HuH-7.5 (cell line): ENCODE measurements at regions not wholly inside any gene's neighbourhood (a gene's known extent, or its start where the extent isn't known, plus 50 kb on each side); places are given as distances from the start of the nearest gene placed in this dataset.
A peak's percentile ranks its signal among the peaks of the same experiment; 100 is the strongest.
"Not testable (repeated sequence)": the region's sequence is repeated elsewhere in the genome, so short reads cannot be mapped to it uniquely, and the experiment has no call there.

Source experiments
- DNase-seq: peaks from one replicate; pipeline ENCODE4 v3.0.0; 2011; ENCODE audit warnings: low spot score

DNA sequence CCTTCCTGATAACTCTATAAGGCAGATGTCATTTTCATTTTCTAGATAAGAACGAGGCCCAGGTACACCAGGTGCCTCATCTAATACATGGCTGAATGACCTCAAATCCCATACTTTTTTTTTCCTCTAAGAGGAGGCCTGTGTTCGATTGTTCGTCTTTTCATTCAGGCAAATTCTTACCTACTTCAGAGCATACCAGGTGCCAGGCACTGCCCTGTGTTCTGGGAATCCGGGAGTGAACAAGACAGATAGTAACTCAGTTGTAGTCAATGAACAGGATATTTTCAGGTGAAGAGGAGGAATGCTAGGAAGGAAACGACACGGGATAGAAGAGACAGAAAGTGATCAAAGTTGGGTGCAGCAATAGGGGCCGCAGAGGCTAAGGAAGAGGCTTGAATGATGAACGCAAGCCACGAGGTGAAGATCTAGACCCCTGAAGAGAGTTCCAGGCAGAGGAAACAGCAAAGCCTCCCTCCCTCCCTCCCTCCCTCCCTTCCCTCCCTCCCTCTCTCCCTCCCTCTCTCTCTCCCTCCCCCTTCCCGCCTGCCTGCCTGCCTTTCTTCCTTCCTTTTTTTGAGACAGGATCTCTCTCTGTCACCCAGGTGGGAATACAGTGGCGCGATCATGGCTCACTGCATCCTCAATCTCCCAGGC, 150.1 kb upstream of the ZNF217 start:
- DNase-seq: no peak

DNA sequence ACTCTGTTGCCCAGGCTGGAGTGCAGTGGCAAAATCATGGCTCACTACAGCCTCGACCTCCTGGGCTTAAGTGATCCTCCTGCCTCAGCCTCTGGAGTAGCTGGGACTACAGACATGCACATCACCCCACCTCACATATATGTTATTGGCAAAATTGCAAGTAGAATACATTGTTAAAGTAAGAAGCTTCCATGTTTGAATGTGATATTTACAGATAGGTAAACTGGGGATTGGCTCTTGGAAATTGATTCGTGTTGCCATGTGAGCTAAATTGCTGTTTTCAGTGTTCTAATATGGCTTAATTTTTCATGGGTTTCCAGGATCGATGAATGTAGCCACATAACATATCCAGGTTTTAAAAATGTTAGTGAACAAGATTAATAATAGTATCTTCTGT, 149.0 kb upstream of the ZNF217 start:
- DNase-seq: no peak

DNA sequence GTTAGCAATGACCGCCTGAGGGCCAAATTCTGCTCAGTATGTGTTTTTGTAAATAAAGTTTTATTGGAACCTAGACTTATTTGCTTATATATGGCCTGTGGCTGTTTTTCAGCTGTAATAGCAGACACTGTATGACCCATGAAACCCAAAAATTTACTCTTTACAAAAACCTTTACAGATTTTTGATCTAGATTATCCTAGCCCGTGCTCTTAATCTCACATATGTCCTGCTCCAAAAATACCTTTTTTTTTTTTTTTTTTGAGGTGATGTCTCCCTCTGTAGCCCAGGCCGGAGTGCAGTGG, 148.0 kb upstream of the ZNF217 start:
- no peak for DNase-seq

DNA sequence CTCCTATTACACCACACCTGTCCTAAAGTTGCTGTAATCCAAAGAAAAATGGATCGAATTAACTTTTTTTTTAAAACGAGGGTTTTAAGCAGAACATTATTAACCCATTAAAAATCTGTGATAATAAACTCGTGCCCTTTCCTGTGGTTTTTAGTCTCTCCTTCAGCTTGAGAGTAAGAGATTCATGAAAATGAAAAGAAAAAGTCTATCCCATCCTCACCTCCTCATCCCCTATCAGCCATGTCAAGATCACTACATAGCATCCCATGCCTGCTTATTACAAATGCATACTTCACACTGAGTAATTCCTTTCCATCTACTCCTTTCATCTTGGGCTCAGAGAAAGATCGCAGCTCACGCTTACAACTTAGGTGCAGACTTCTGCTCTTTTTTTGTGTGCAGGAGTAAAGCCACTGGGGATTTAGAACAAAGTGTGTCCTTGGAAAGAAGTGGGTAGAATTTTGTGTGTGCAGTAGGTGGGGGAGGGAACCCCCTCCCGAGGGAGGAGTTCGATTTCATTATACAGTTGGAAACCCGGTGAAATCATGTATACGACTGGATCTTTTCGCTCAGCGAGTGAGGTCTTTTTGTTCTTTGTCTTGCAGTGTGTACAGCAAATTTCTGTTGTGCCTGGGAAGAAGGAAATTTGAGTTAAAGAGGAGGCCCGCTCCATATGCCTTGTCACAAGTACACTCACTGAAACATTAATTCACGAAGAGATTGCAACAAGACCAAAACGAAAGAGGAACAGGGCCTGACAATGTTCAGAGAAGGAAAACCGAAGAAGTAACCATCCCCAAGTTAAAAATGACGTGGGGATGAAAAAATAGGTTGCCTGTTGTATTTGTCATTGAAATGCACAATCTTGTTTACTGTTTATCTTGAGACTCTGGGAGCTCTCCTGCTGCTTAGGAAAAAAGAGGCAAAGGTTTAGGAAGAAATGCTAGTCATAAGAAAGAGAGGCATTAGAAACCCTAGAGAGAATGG, 146.5 kb upstream of the ZNF217 start:
- no peak for DNase-seq

DNA sequence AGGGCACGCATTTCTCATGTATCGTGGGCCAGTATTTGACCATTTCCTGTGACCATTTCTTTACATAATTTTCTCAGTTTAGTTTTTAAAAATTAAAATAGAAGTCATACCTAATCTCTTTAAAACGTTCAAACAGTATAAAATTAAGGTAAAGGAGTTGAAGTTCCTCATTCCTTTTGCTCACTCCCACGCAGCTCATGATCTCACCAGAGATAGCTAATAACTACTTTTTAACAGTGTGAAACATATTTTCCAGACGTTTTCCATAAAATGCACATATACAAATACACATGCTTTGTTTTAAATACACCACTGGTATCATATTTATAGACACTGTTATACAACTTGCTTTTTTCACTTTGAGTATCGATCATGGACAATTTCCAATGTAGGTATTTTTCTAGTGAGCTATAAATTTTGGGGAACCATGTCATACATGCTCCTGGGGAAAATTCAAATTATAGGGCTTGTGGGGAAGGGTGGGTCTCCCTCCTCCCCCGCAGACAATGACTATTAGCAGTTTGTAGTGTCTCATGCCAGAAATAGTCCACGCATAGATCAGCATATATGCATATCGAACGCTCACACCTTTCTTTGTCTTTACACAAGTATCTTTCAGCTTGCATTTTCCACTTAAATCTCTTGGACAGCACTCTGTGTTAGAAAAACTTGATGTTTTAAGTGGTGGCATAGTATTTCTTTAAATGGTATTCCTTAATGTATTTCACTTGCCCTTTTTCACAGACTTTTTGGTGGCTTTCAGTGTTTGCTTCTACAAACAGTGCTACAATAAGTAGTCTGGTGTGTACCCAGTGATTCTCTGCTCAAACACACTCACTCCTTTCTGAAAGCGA, 145.5 kb upstream of the ZNF217 start:
- DNase-seq: no peak

DNA sequence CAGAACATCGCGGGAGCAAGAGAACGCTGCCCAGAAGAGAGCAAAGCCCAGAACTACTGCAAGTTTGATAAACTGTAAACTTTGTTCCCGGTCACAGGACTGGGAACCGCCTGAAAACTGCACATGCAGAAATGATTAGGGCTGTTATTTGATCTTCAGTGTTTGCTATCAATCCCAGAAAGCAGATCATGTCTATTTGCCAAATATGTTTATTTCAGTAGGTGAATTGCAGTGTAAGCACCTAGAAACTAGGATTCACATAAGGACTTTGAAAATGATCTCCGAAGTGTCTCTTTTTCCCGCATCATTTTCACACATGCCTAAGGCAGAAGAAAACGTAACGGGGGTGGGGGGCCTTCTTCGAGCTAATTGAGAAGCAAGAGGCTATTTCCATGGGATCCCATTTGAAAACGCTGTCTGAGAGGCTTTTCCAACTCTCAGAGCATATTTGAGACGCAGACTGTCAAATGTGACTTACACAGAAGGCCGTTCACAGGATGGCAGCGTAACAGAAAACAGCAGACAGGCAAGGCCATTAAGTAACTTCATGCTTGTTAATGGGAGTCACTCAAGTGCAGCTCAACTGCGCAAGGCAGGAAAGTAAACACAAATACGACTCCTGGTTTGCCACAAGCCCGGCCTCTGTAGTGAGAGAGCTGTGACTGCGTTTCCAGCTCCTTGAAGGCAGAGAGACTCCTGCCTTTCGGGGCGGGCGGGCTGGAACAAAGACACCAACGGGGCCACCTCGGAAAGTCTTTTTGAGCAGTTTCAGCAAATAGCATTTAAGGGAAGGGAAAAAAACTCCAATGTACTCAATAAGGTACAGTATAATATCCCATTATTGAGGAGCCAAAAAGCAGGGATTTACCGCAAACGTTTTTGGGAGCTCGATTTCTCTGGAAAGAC, 144.7 kb upstream of the ZNF217 start:
- no peak for DNase-seq

DNA sequence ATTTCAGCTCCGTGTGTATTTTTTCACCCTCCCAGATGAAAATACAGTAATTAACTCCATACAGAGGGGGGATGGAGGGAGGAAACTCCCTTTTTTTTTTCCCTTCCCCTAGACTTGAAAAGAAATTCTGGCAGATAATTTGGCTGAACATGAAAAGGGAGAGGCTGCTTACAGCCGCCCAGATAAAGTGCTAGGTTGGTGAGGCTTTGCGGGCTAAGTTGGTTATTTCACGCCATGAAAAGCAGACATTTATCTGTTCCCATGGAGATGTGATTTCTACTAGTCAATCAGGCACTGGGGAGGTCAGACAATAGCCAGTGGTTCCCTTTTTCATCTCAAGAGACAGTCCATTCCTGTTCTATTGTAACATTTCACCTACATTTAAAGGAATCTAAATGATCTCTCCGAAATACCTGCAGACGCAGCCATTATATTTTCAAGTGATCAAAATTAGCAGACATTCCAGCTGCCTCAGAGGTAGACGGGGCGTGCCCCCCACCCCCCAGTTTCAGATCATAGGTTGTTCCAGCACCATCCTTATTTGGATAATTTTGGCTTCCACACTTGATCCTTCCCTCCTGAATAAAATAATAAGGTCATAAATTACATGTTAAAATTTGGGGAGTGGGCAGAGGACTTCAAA, 143.9 kb upstream of the ZNF217 start:
- no peak for DNase-seq

DNA sequence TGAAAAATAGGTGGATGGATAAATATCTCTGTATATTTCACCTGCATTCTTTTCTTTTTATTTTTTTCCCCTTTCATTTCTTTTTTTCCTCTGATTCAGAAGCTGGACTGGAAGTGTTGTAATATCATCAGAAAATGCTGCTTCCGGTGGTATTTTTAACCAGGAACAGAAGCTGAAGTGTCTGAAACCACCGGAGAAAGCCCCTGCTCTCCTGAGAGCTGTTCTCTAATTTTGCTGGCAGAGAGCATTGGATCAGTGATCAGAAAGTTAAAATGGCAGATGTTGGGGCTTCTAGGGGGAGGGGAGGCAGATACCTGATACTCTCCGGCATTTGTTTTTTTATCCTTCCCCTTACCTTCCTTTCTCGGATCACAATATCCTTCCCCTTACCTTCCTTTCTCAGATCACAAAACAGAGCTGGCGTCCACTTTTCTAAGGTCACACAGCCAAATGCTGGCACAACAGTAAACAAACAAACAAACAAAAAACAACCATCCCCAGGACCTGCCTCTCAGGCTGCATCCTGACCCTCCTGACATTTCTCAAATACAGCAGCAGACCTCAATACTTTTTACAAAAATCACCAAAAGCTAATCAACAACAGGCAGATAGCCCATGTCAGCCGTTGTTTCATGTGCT, 143.2 kb upstream of the ZNF217 start:
- no peak for DNase-seq

DNA sequence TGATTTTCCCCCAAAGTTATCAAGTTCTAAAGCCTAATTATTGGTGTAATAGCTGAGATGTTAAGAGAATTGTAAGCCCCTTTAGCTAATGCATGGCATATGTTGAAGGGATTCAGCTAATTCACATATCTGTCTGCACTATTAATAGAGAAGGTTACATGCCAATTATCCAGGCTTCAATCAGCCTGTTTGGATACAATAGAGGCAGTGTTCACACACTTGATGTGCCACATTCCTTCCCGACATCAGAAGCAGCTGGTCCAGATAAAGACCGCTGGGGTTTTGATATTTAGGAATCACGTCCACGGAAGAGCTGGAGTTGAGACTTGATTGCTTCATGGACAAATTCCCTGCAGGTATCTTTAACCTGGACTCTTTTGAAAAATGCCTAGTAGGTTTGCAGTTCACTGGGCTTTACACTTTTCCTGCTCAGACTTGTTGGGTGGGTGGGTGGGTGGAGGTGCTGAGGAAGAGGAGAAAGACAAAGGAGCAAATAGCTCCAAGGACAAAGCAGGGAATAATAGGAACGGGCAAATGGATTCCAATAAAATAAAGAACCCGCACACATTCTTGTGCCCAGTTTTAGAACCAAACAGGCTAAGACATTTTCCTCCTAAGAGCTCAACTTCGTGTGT, 142.6 kb upstream of the ZNF217 start:
- no peak for DNase-seq

DNA sequence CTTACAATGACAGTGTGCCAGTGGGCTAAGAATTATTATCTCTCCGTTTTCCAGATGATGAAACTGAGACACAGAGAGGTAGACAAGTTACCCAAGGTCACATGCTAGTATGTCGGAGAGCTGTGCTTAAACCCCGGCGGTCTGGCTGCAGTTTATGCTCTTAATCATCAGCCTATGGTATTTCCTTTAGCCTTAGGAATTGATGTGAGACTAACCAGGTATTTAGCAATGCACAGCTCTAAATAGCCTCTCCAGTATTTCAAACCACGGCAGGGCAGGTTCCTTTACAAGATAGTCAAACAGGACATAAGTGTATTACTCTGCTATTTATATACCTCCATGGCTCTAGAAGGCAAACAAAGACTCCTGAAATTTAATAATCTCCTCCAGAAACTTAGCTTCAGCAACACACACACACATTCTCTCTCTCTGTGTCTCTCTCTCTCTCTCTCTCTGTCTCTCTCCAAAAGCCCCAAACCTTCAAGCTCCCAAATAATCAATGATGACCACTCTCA, 142.0 kb upstream of the ZNF217 start:
- DNase-seq: no peak

DNA sequence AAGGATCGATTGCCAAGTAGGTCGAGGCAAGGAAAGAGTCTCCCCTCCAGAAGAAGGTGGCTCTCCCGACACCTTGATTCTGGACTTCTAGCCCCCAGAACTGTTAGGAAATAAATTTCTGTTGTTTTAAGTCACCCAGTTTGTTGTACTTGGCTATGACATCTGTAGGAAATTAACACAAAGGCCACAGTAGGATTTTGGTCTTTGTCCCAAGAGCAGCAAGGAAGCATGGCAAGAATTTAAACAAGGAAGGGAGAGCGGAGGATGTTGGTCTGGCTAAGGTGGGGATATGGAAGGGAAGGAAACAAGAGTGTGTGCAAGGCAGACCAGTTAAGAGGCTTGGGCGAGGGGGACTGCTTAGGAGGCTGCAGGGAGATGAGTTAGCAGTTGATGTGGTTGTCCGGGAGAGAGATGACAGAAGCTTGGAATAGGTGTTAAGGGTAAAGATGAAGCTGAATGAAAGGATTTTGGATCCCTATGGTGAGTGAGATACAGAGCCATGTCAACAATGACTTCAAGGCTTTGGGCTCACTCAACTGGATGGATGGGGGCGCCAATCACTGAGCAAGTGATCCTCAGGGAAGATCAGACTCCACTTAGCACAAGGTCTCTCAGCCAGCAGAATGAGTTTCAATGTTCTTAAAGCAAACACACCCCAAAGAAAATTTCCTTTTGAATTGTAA, 140.5 kb upstream of the ZNF217 start:
- DNase-seq: no peak

DNA sequence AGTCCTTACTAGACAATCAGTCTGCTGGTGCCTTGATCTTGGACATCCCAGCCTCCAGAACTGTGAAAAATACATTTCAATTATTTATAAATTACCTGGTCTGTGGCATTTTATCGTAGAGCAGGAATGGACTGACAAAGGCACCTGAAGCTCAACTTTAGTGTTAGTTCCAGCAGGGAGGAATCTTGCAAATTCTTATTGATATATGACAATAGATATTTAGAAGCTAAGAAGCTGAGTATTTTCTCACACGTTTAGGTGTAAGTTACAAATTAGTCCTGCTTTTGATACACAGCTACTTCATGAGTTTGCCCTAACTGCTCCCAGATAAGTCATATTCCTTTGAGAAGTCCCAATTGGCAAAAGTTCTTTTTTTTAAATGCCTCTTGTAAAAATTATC, 138.0 kb upstream of the ZNF217 start:
- DNase-seq: no peak

DNA sequence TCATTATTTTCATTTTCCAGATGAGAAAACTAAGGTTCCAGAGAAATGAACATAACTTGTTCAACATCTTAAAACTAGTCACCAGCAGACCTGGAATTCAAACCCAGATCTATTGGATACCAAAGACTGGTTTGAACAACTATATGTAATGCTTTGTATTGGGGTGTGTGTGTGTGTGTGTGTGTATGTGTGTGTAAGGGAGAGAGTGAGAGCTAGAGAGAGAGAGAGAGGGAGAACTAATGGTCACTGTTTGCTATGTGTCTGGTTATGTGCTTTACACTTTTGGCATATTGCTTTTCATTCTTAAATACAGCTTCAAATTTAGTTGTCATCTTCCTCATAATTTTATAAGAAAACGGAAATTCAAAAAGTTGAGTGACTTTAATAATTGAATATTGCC, 134.7 kb upstream of the ZNF217 start:
- DNase-seq: peak; percentile 22

DNA sequence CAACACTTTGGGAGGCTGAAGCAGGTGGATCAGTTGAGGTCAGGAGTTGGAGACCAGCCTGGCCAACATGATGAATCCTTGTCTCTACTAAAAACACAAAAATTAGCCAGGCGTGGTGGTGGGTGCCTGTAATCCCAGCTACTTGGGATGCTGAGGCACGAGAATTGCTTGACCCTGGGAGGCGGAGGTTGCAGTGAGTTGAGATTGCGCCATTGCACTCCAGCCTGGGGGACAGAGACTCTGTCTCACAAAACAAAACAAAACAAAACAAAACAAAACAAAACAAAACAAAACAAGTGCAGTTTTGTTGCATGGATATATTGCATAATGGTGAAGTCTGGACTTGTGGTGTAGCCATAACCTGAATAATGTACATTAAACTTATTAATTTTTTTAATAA, 133.6 kb upstream of the ZNF217 start:
- DNase-seq: not testable (repeated sequence)

DNA sequence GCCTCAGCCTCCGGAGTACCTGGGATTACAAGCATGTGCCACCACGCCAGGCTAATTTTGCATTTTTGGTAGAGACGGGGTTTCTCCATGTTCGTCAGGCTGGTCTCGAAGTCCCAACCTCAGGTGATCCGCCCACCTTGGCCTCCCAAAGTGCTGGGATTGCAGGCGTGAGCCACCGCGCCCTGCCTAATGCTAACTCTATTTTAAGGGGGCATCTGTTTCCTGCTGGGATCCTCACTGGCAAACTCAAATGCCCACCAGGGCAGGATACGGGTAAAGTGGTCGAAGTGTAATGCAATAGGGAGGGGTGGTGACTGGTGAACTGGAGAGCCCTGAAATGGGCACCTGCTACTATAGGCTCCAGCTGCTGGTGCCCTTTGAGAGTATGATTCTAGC, 131.9 kb upstream of the ZNF217 start:
- DNase-seq: no peak

DNA sequence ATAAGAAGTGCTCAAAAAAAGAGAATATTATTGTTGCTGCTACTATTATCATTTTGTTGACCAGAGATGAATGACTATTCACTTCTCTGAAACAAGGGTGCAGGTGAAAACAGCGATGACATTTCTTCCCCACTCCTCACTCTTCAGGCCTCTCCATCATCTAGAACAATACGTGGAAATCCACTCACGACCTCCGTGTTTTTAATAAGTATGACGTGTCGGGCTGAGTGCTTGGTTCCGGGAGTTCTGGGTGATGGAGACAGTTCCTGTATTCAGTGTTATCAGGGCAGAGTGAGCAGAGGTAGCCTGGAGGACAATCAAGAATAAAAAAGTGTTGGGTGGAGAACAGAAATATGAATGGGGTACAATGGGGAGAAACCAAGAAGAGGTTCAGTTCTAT, 130.0 kb upstream of the ZNF217 start:
- peak; percentile 19 for DNase-seq

DNA sequence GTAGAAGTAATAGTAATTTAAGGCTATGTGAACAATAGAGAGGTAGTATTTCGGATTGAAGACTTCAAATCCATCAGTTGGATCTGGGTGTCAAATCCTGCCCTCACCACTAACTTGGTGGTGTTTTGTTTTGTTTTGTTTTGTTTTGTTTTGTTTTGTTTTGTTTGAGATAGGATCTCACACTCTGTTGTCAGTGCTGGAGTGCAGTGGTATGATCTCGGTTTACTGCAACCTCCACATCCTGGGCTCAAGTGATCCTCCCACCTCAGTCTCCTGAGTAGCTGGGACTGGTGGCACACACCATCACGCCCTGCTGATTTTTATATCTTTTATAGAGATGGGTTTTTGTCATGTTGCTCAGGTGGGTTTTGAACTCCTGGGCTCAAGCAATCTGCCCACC, 129.4 kb upstream of the ZNF217 start:
- no peak for DNase-seq

DNA sequence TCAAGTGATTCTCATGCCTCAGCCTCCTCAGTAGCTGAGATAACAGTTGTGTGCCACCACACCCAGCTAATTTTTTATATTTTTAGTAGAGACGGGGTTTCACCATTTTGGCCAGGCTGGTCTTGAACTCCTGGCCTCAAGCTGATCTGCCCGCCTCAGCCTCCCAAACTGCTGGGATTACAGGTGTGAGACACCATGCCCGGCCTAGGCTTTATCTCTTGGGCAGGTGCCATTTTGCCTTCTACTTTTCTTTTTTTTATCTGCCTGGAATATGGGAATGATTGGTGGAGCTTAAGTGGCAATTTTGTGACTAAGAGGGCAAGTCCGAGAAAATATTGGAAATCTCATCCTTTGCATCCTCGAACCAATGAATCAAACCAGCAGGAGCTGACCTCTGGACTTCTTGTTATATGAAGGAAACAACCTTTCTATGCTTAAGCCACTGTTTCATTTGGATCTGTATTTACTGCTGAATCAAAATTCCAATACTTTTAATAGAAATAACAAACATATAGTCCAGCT, 128.9 kb upstream of the ZNF217 start:
- DNase-seq: no peak

DNA sequence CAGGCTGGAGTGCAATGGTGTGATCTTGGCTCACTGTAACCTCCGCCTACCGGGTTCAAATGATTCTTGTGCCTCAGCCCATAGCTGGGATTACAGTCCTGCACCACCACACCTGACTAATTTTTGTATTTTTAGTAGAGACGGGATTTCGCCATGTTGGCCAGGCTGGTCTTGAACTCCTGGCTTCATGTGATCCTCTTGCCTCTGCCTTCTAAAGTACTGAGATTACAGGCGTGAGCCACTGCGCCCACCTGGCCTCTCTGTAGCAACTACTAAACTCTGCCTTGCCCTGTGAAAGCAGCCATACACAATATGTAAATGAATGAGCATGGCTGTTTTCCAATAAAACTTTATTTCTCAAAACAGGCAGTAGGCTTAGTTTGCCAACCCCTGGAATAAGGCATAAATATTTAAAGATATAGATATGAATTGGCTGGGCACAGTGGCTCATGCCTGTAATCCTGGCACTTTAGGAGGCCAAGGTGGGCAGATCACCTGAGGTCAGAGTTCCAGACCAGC, 127.9 kb upstream of the ZNF217 start:
- DNase-seq: not testable (repeated sequence)
